Smooth muscle cell (in vitro differentiated cells): ENCODE measurements at regions not wholly inside any gene's neighbourhood (a gene's known extent, or its start where the extent isn't known, plus 50 kb on each side); places are given as distances from the start of the nearest gene placed in this dataset.

Experiments used
- DNase-seq: peaks from one replicate; lab custom pipeline; 2025; ENCODE audit not compliant: unreplicated experiment; lab: John Stamatoyannopoulos, UW
- H2AFZ ChIP-seq: fragments of 200-600 bp; sonication (generic); 2 replicates; pipeline ENCODE4 v1.6.0; 2016; ENCODE audit warnings: antibody characterized with exemption, low read depth, mild to moderate bottlenecking
- H3F3A ChIP-seq: fragments of 200-600 bp; sonication (generic); 2 replicates; pipeline ENCODE4 v1.6.0; 2017; ENCODE audit warnings: antibody characterized with exemption, low read depth
- H3K27ac ChIP-seq: fragments of 200-600 bp; sonication (generic); 2 replicates; pipeline ENCODE4 v1.5.1; 2016; ENCODE audit warnings: low read depth, mild to moderate bottlenecking
- H3K27me3 ChIP-seq: fragments of 200-600 bp; sonication (generic); 2 replicates; pipeline ENCODE4 v1.6.1; 2016; ENCODE audit warnings: low read depth, mild to moderate bottlenecking
- H3K36me3 ChIP-seq: fragments of 200-600 bp; sonication (generic); 2 replicates; pipeline ENCODE4 v1.5.1; 2016; ENCODE audit warnings: low read depth
- H3K4me1 ChIP-seq: fragments of 200-600 bp; sonication (generic); 2 replicates; pipeline ENCODE4 v1.5.1; 2016; ENCODE audit warnings: low read depth
- H3K4me2 ChIP-seq: fragments of 200-600 bp; sonication (generic); 2 replicates; pipeline ENCODE4 v1.6.0; 2016; ENCODE audit warnings: mild to moderate bottlenecking
- H3K4me3 ChIP-seq: fragments of 200-600 bp; sonication (generic); 2 replicates; pipeline ENCODE4 v1.5.1; 2016; ENCODE audit warnings: mild to moderate bottlenecking
- H3K79me2 ChIP-seq: fragments of 200-600 bp; sonication (generic); 2 replicates; pipeline ENCODE4 v1.6.0; 2016; ENCODE audit warnings: low read depth, mild to moderate bottlenecking
- H3K9ac ChIP-seq: fragments of 200-600 bp; sonication (generic); 2 replicates; pipeline ENCODE4 v1.6.0; 2016; ENCODE audit warnings: low read depth
- H3K9me3 ChIP-seq: fragments of 200-600 bp; sonication (generic); replicated peaks from 2 replicates; pipeline ENCODE4 v1.5.1; 2016; ENCODE audit warnings: low read depth
- H4K20me1 ChIP-seq: fragments of 200-600 bp; sonication (generic); 2 replicates; pipeline ENCODE4 v1.6.0; 2016; ENCODE audit warnings: low read depth
- WGBS: methylation state at CpG from one replicate; pipeline ENCODE4 v1.1.7; 2016; ENCODE audit warnings: low lambda C conversion rate; 5-methylcytosine and 5-hydroxymethylcytosine counted together
- TF ChIP-seq, protein P1 (sequence below): fragments of 200-600 bp; sonication (generic); IDR thresholded peaks from 2 replicates; pipeline ENCODE4 v1.5.1; 2017; ENCODE audit warnings: borderline replicate concordance, mild to moderate bottlenecking, antibody characterized with exemption; ENCODE audit not compliant: insufficient read depth, poor library complexity, severe bottlenecking

DNA sequence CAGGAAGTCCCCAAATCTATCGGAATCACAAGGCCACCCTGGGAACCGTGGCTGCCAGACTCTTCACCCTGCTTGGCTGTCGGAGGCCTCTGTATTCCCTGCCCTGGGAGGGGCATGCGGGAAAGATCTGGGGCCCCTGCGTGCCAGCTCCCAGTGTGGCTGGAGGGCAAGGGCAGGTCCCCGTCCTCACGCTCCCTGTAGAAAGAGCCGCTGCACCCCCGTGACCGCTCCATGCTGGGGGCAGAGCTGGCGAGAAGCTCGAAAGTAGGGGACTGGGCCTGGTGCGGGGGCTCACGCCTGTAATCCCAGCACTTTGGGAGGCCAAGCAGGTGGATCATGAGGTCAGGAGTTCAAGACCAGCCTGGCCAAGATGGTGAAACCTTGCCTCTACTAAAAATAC lies 208.4 kb upstream of the SOX1 start:
- Histone ChIP-seq H3K4me1 (no peaks in the 10 kb centered on the region), H3K4me2 (no peak overlapping the region), H3K9me3 (no peaks in the 10 kb centered on the region), H3K27ac (no peak overlapping the region), H2AFZ (no peak overlapping the region), H3K4me3 (no peak overlapping the region), H3K79me2 (no peaks in the 10 kb centered on the region), H4K20me1 (no peaks in the 10 kb centered on the region), H3K36me3 (no peaks in the 10 kb centered on the region), H3K9ac (no peak overlapping the region), H3K27me3 (no peaks in the 10 kb centered on the region), H3F3A (no peaks in the 10 kb centered on the region)
- TF ChIP-seq, protein P1, sequence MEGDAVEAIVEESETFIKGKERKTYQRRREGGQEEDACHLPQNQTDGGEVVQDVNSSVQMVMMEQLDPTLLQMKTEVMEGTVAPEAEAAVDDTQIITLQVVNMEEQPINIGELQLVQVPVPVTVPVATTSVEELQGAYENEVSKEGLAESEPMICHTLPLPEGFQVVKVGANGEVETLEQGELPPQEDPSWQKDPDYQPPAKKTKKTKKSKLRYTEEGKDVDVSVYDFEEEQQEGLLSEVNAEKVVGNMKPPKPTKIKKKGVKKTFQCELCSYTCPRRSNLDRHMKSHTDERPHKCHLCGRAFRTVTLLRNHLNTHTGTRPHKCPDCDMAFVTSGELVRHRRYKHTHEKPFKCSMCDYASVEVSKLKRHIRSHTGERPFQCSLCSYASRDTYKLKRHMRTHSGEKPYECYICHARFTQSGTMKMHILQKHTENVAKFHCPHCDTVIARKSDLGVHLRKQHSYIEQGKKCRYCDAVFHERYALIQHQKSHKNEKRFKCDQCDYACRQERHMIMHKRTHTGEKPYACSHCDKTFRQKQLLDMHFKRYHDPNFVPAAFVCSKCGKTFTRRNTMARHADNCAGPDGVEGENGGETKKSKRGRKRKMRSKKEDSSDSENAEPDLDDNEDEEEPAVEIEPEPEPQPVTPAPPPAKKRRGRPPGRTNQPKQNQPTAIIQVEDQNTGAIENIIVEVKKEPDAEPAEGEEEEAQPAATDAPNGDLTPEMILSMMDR = no peak
- no peak for DNase-seq
- WGBS = 92% methylated on average over 14 of the region's 14 CpGs

DNA sequence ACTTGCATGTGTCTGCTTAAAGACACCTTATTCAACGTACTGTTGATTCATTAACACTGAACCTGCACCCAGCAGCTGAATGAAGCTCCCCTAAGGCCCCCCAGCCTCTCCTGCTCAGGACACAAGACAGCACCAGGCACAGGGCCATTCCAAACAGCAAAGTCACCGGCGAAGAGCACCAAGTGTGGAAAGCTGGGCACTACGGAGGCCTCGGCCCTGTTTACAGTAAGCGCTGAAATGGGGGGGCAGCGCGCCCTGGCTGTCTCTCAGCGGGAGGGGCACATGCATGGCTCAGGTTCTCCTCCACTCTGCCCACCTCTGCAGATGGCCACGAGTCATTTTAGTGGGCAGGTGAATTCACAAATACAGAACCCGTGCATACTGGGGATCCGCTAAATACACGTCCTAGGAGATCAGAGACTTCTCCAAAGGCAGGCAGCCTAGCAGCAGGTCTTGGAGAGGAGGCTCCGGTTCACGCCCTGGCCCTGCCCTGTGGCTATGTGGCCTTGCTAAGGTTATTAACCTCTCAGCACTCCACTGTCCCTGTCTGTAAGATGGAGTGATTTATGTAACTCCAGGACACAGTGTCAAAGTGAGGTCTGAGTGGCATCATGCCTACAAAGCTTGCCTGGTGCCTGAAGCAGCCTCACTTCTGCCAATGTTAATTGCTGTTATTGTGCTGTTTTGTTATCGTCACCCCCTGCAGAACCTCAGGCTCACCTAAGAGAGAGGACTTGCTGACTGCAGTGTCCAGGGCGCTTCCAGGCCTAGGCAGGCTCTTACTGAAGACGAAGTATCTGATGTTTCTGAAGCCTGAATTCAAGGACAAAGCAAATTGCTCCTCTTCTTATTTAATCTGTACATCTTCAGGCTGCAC lies 207.4 kb upstream of the SOX1 start:
- H3K36me3 ChIP-seq = no peaks in the 10 kb centered on the region
- H3K9me3 ChIP-seq = no peaks in the 10 kb centered on the region
- WGBS = 84% methylated on average over 18 of the region's 18 CpGs
- H3K4me2 ChIP-seq = no peak overlapping the region
- no peak overlapping the region for H3K4me3 ChIP-seq
- no peaks in the 10 kb centered on the region for H3K27me3 ChIP-seq
- H3F3A ChIP-seq = no peaks in the 10 kb centered on the region
- no peak overlapping the region for H3K27ac ChIP-seq
- H3K79me2 ChIP-seq = no peaks in the 10 kb centered on the region
- no peaks in the 10 kb centered on the region for H4K20me1 ChIP-seq
- H2AFZ ChIP-seq = no peak overlapping the region
- TF ChIP-seq, protein P1 = no peak
- H3K4me1 ChIP-seq = no peaks in the 10 kb centered on the region
- H3K9ac ChIP-seq = no peak overlapping the region
- no peak for DNase-seq

- Histone ChIP-seq H4K20me1 (no peaks in the 10 kb centered on the region), H3K79me2 (no peaks in the 10 kb centered on the region), H3K27ac (no peak overlapping the region), H2AFZ (no peak overlapping the region), H3F3A (no peaks in the 10 kb centered on the region), H3K4me1 (no peaks in the 10 kb centered on the region), H3K4me3 (no peak overlapping the region), H3K9ac (no peak overlapping the region), H3K27me3 (no peaks in the 10 kb centered on the region), H3K4me2 (no peak overlapping the region), H3K36me3 (no peaks in the 10 kb centered on the region), H3K9me3 (no peaks in the 10 kb centered on the region)
- WGBS = 72% methylated on average over 3 of the region's 3 CpGs
- DNase-seq = no peak
- TF ChIP-seq, protein P1 = no peak
These were observed 206.8 kb upstream of the SOX1 start for GRCh38 chr13:111860231-111860552.

DNA sequence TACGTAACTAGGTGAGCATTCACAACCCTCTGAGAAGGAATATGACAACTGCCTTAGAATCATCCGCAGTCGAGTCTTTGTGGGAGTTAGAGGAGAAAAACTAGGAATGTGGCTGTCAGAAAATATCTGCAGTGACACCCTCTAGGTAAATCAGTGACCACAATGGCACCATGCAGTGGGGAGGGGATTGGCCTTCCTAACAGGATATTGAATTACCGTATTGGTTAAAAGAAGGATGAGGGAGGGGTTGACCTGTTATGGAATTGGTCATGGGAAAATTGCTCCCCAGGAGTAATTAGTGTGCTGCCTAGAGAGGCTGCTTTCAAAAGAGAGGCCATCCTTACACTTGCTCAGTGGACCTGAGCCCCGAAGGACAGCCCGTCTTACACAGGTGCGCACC lies 205.6 kb upstream of the SOX1 start:
- H4K20me1 ChIP-seq = no peaks in the 10 kb centered on the region
- no peak for DNase-seq

More for the DNA sequence above, 205.6 kb upstream of the SOX1 start:
- H3K36me3 ChIP-seq = no peaks in the 10 kb centered on the region
- no peak overlapping the region for H3K4me2 ChIP-seq
- H3F3A ChIP-seq = no peaks in the 10 kb centered on the region
- H3K9ac ChIP-seq = no peak overlapping the region
- no peak overlapping the region for H3K4me3 ChIP-seq
- H3K4me1 ChIP-seq = no peaks in the 10 kb centered on the region
- H3K9me3 ChIP-seq = no peaks in the 10 kb centered on the region
- no peaks in the 10 kb centered on the region for H3K27me3 ChIP-seq
- no peak overlapping the region for H2AFZ ChIP-seq
- TF ChIP-seq, protein P1 = no peak
- 97% methylated on average over 7 of the region's 7 CpGs for WGBS
- no peak overlapping the region for H3K27ac ChIP-seq
- H3K79me2 ChIP-seq = no peaks in the 10 kb centered on the region
